ENCODE measurements at regions not wholly inside any gene's neighbourhood (a gene's known extent, or its start where the extent isn't known, plus 50 kb on each side); places are given as distances from the start of the nearest gene placed in this dataset.
A peak's percentile ranks its signal among the peaks of the same experiment; 100 is the strongest.

DNA sequence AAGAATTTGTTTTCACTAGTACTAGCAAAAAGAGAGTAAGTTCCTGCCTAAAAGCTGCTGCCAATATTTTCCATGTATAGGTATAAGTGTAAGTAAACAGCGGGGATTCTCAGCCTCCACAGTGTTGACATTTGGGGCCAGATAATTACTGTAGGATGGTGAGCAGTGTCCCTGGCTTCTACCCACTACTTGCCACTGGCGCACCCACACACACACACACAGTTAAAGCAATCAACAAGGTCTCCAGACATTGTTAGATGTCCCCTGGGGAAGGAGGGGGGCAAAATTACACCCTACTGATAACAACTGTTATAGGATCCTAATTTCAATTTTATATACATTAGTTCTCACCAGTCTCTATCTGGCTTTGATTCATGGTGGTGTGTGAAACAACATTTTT lies 417.0 kb upstream of the PSMD7 start:
- no peak for DNase-seq

- DNase-seq: peak; percentile 14
Measured at GRCh38 chr16:73878611-73879010, 418.0 kb upstream of the PSMD7 start.

DNA sequence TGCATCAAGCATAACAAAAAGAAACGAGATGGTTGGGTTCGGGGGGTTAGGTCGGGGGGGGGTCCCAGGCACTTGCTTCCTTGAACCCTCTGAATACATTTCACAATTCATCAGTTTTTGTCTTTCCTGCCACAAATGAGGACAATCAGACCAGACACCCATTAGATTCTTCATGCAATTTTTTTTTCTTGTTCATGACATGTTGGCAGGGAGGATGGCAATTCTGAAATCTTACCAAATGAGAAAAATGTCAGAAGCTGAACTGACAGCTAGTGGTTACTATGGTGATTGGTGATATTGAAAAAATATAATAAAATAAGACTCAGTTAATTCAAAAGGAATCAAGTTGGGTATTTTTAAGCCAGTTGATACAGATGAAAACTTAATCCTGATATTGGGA lies 419.5 kb upstream of the PSMD7 start:
- no peak for DNase-seq

- DNase-seq: no peak
Measured at GRCh38 chr16:73875996-73876690, 420.5 kb upstream of the PSMD7 start.

GRCh38 chr16:73874324-73874723 lies 422.3 kb upstream of the PSMD7 start:
- no peak for DNase-seq

DNA sequence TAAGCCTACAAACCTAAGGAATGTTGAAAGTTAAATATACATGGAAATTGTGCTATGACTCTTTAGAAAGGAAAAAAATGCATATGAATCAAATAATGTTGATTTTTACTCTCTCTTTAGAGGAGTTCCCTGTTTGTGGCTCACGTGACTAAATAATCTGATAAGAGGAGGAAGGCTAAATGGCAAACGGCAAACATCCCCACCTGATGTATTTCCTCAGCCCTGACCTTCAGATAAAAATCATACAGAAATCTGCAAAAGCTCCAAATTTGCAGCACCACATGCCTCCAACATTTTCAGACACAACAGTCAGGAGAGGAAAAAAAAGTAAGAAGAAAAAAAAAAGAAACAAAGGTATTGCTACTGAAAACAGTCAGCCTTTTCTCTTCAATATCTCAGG lies 423.0 kb upstream of the PSMD7 start:
- no peak for DNase-seq

- no peak for DNase-seq
Measured at GRCh38 chr16:73872856-73873255, 423.8 kb upstream of the PSMD7 start.

- no peak for DNase-seq
Measured at GRCh38 chr16:73871088-73871733, 425.4 kb upstream of the PSMD7 start.

DNA sequence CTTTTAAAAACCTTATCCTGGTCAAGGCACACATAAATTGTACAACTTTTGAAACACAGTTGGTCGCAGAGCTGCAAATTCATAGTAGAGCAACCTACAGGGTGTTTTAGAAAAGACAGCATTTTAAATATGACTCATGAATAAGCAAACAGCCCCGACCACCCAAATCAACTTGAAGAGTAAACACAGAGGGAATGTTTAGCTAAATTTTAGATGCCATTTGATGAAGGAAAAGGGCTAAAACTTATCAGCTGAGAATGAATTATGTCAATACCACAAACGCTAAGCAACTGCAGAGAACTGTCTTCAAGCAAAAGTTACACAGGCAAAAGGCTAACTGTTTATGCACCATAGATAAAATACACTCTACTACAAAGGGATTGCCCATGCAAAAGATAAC lies 427.5 kb upstream of the PSMD7 start:
- DNase-seq: no peak

GRCh38 chr16:73864868-73865267 lies 431.7 kb upstream of the PSMD7 start:
- DNase-seq: no peak

DNA sequence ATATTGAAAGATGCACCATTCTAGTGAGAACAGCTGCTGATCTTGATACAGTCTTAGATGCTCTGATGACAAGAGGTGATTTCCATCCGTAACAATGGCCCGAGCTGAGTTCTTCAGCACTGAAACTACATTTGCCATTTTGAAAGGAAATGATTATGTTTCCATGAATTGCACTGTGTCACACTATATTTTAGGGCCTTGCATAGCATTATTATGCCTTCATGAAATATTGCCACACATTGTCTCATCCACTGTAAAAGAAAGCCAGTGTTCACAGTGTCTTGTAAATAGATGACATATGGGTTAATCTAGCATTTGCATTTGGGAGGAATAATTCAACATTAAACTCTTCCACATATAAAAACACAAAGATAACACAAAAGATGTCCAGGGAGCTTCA lies 438.3 kb upstream of the PSMD7 start:
- no peak for DNase-seq

GRCh38 chr16:73853968-73854367 lies 442.6 kb upstream of the PSMD7 start:
- DNase-seq: no peak

DNA sequence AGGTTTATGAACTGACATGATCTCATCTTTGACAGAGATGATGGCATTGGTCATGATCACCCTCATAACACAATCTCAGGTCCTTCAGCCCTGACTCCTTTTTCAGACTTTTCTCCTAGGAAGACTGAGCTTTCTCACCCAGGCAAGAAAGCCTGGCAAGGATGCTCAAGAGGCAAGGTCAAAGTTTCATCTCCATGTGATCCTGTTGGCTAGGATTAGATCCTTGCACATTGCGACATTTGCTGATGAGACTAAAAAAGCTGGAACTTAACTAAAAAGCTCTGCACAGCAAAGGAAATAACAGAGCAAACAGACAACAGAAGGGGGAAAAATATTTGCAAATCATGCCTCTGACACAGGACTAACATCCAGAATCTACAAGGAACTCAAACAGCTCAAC lies 444.1 kb upstream of the PSMD7 start:
- DNase-seq: no peak

GRCh38 chr16:73848993-73849392 lies 447.6 kb upstream of the PSMD7 start:
- DNase-seq: no peak

DNA sequence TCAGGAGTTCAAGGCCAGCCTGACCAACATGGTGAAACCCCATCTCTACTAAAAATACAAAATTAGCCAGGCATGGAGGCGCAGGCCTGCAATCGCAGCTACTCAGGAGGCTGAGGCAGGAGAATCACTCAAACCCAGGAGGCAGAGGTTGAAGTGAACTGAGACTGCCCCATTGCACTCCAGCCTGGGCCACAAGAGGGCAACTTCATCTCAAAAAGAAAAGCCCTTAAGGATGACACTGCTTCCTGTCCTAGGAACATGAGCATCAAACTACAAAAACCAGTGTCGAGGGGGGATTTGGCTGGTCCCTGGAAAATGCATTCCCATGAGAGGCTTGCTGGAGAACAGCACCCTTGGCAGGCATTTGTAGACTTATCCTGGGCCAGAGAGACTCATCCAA lies 449.5 kb upstream of the PSMD7 start:
- no peak for DNase-seq

DNA sequence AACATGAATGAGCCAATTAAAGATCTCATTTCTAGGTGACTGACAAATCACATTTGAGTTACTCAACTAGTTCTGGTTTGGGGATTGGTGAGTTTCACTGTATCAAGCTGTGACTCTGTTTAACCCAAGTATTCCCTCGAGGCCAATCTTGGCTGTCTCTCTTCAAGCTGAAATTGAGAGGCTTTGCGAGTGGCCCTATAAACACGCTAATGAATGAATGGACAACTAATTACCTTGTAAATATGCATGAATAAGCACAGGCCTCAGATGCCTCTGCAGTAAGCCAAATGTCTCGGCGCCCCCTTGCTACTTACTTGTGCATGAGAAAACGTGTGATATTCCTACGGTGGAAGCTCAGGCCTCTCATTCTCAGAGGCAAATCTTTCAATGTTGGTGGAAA lies 450.3 kb upstream of the PSMD7 start:
- no peak for DNase-seq

DNA sequence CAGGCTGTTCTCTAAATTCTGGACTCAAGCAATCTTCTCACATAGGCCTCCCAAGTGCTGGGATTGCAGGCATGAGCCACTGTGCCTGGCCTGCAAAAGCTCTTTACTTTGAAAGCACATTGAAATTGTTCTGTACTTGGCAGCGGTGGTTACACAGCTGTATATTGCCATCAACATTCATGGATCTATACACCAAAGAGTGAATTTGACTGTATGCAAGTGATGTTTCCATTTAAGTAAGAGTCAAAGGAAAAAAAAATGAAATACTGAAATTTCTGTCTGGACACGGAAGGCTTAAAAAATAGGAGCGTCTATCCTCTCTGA lies 450.6 kb upstream of the PSMD7 start:
- DNase-seq: no peak

DNA sequence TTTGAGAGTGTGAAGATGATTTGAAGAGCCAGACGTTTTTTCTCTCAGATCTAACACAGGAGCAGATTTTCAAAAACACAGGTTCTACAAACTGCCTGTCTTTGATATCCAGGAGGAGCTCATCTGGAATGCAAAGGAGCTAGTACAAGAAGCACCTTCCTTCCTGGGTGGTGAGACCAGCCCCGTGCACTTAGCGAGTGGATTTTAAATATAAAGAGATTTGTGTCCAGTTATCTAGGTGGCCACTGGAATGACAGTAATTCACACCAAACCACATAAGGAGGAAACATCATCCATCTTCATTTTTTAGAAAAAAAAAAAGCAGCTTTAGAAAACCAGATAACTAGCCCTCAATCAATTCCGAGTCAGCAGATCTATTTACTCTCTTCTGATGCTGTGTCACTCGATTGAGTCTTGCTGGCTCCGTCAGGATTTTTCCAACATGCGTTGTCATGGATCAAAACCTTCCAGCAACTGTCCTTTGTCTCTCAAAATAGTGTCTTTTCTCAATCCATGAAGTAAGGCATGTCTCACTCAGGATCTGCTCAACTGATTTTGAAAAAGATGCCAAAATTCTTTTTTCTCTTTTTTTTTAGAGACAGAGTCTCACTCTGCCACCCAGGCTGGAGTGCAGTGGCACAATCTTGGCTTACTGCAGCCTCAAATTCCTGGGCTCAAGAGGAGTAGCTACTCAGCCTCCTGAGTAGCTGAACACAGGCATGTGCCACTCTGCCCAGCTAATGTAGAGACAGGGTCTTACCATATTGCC lies 451.2 kb upstream of the PSMD7 start:
- DNase-seq: no peak

DNA sequence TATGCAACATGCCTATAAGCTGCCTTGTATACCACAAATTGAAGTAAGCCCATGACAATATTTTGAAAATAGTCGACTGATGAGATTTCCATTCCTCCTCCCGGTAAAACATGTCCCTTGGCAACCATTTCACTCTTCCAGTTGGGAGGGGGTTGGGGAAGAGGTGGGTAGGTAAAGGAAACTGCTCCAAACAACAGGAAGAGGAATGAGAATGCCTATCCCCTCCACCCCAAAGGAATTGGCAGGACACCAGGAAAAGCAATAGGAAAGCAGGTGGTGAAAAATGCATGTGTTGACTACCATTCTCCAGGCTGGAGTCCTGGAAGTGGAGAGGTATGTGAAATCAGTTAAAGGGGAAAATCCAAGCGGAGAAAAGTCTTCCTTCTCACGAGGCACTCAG lies 455.9 kb upstream of the PSMD7 start:
- no peak for DNase-seq

- DNase-seq: no peak
Measured at GRCh38 chr16:73831220-73831619, 465.4 kb upstream of the PSMD7 start.

DNA sequence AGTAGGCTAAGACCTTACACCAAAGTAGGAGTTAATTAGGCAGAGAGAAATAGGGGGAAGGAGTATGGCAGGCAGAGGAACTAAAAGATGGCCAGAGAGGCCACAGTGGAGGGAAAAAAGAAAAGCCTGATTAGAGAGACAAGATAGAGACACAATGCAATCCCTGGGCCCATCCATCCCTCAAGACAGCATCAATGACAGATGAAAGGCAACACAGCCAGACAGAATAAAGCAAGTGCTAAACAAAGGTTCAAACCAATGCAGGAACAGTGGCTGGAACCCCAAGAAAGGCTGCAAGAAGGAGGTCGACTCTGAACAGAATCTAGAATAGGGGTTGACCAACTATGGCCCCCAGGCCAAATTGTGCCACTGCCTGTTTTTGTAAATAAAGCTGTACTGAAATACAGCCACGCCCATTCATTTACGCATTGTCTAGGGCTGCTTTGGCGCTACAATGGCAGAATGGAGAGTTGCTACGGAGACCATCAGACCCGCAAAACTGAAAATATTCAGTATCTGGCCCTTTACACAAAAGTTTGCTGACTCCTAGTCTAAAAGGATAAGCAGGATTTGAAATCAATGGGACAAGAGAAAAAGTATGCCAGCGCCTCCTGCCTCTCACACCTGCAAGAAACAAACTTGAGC lies 473.3 kb upstream of the PSMD7 start:
- DNase-seq: no peak

GRCh38 chr16:73817526-73818324 lies 478.9 kb upstream of the PSMD7 start:
- DNase-seq: no peak

DNA sequence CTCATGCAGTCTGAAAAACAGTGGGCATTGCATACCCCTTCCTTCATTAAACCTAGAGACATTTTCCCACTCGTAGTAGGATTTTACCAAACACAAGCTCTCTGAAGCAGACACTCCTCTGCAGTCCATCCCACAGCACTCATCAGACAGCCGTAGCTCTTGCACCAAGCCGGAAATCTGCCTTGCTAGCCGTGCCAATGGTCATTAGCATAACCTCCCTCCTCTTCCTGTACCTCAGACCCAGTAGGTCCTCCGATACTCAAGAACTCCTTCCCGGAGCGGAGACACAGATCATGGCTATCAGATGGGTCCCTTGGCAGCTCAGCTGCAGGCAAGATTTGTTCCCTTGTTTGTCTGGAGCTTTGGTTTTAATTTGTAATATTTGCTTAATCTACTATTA lies 483.1 kb upstream of the PSMD7 start:
- no peak for DNase-seq

Measured in activated CD4-positive, alpha-beta T cell treated with anti-CD3 and anti-CD28 coated beads, Interleukin-2, amount 50 U/mL, for 16 hours (primary cell).